ENCODE measurements at regions not wholly inside any gene's neighbourhood (a gene's known extent, or its start where the extent isn't known, plus 50 kb on each side); places are given as distances from the start of the nearest gene placed in this dataset.

DNA sequence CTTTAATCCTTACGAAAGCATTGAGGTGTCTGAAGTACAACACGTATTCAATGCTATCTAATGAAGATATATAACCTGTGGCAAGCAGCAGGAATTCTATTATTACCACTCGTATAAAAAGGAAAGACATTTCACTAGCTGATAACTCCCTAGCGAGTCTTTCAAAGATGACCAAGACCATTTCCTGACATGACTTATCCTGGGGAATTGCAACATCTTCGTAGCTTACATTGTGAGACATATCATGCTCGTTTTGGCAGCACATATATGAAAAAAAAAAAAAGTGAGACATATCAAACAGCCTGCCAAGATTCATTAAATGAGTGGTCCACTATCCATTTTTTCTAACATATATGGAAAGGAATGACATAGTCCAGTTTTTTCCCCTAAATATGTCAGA, 337.0 kb downstream of the FSCB start:
- no peak overlapping the region for H3K27ac ChIP-seq
- TF ChIP-seq ZFX (IDR thresholded peaks at IDR 0.05) (no peak), CTCF (conservative IDR thresholded peaks at IDR 0.05) (no peak)

GRCh38 chr14:44168566-44168965, 338.5 kb downstream of the FSCB start:
- TF ChIP-seq CTCF (conservative IDR thresholded peaks at IDR 0.05): no peak
- no peak for TF ChIP-seq ZFX (IDR thresholded peaks at IDR 0.05)
- H3K27ac ChIP-seq: no peak overlapping the region

DNA sequence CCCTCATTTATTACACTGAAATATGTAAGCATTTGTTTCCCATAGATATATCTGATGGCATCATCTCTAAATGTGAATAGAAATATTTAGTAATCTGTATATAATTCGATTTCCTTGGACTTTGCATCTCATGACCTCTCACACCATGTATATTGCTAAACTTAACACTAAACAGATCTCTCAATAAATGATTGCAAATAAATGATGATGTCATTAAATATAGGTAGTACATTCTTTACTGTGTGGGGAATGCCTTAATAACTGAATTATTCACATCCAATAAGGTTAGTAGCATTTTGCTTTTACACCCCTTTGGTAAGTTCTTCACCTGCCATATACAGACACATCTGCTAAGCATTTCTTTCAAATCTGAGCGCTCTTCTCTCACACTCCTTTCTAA, 340.5 kb downstream of the FSCB start:
- TF ChIP-seq CTCF (conservative IDR thresholded peaks at IDR 0.05) (no peak), ZFX (IDR thresholded peaks at IDR 0.05) (no peak)
- no peak overlapping the region for H3K27ac ChIP-seq

GRCh38 chr14:44165936-44166335, 341.1 kb downstream of the FSCB start:
- no peak for TF ChIP-seq CTCF (conservative IDR thresholded peaks at IDR 0.05)
- no peak for TF ChIP-seq ZFX (IDR thresholded peaks at IDR 0.05)
- H3K27ac ChIP-seq: no peak overlapping the region

DNA sequence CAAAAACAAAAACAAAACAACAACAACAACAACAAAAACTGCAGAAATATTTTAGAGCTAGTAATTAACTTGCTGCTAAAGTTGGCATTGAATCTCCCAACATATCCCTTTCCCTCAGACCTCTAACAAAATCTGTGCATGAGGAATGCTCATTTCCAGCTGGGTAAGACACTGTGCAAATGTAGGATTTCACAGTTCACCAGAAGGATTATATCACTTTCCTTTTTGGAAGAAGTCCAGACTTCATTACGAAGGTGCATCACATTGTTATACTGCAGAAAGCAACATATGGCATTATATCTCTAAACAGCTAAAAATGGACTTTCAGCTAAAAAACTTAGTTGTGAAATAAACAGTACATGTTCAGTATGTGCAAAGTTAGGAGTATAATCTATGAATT, 341.8 kb downstream of the FSCB start:
- H3K27ac ChIP-seq: no peak overlapping the region
- no peak for TF ChIP-seq ZFX (IDR thresholded peaks at IDR 0.05)
- TF ChIP-seq CTCF (conservative IDR thresholded peaks at IDR 0.05): no peak

GRCh38 chr14:44163946-44164345, 343.1 kb downstream of the FSCB start:
- H3K27ac ChIP-seq: no peak overlapping the region
- no peak for TF ChIP-seq ZFX (IDR thresholded peaks at IDR 0.05)
- no peak for TF ChIP-seq CTCF (conservative IDR thresholded peaks at IDR 0.05)

GRCh38 chr14:44162197-44162596, 344.9 kb downstream of the FSCB start:
- no peak for TF ChIP-seq CTCF (conservative IDR thresholded peaks at IDR 0.05)
- no peak for TF ChIP-seq ZFX (IDR thresholded peaks at IDR 0.05)
- H3K27ac ChIP-seq: no peak overlapping the region
